ENCODE measurements at regions not wholly inside any gene's neighbourhood (a gene's known extent, or its start where the extent isn't known, plus 50 kb on each side); places are given as distances from the start of the nearest gene placed in this dataset.

DNA sequence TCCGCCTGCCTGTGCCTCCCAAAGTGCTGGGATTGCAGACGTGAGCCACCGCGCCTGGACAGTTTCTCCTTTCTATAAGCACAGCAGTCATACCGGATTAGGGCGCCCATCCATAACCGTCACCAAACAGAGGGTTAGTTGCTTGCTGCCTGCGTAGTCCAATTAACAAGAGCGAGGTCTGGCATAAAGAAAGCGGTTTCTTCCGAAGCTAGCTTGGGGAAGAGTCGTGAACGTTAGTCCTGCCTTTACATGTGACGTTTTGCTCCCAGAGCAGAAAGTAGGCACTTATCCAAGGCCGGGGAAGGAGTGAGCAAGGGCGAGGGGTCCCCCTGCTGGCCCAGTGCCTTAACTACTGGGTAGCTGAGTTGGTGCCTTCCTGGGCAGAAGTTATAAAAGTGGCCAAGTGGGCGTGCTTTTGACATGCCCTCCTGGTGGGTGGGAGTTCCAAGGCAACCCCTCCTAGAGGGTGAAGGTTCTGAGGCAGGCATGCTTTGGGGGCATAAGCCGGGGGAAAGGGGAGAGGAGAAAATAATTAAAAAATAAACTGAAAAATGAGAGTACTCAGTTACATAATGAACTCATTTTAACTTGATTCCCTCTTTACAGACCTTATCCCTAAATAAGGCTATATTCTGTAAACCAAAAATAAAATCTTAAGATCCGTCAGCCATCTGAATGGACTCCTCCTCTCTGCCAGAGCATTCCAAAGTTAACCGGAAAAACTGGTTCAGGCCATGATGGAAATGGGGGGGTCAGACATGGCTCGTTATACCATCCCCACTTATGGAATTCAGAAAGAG, 88.0 kb downstream of the FAM217A start:
- TF ChIP-seq GATA2 (IDR thresholded peaks at IDR 0.05; ENCODE audit: low read depth, low read length) (no peak), GATA3 (IDR thresholded peaks at IDR 0.05; ENCODE audit: low read depth, low read length) (no peak)

All from SH-SY5Y (cell line).